ENCODE measurements at regions not wholly inside any gene's neighbourhood (a gene's known extent, or its start where the extent isn't known, plus 50 kb on each side); places are given as distances from the start of the nearest gene placed in this dataset.

DNA sequence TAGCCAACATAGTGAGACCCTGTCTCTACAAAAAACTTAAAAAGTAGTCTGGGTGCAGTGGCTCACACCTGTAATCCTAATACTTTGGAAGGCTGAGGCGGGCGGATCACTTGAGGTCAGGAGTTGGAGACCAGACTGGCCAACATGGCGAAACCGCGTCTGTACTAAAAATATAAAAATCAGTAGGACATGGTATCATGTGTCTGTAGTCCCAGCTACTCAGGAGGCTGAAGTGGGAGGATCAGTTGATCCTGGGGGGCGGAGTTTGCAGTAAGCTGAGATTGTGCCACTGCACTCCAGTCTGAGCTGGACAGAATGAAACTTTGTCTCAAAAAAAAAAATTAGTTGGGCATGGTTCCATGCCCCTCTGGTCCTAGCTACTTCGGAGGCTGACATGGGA lies 57.9 kb upstream of the MIER3 start:
- no TSS peak for BruUV-seq (replicated peaks)
- no CpG with 5 or more reads among the region's 7 CpGs for WGBS, 2 experiments (ENCODE audit: extremely low coverage in 2 of 2, insufficient read length in 1 of 2)
- Histone ChIP-seq H3K56ac (ENCODE audit: extremely low read depth, insufficient read depth, low read length) (no peak overlapping the region), H3K27ac (ENCODE audit: insufficient read depth, low read length) (no peak overlapping the region), H4K8ac (ENCODE audit: low read depth in 2 of 2, low read length in 2 of 2) (no peak overlapping the region), H4K91ac (ENCODE audit: insufficient read depth, low read depth, low read length) (no peak overlapping the region), H2AK5ac (ENCODE audit: low read depth, low read length) (no peak overlapping the region), H4K5ac (ENCODE audit: low read depth, low read length) (no peak overlapping the region), H3K14ac (replicated peaks; ENCODE audit: low read depth, low read length) (no peak overlapping the region), H3K27me3 (ENCODE audit: control insufficient read depth, insufficient read depth, low read length) (peaks cover 3% of the 10 kb centered on the region), H3K4me3 (ENCODE audit: insufficient read depth, low read depth, low read length) (no peak overlapping the region), H2BK20ac (ENCODE audit: low read depth, low read length) (no peak overlapping the region), H2AK9ac (replicated peaks; ENCODE audit: low read depth, low read length, poor library complexity) (no peak overlapping the region), H3K23ac (ENCODE audit: low read depth, low read length) (no peak overlapping the region), H3K9me3 (ENCODE audit: control insufficient read depth, insufficient read depth, low read length) (no peaks in the 10 kb centered on the region), H3K4ac (ENCODE audit: low read depth, low read length) (no peak overlapping the region), H2BK5ac (ENCODE audit: low read depth, low read length, poor library complexity, severe bottlenecking) (no peak overlapping the region), H3K79me1 (ENCODE audit: low read depth in 1 of 2, low read length in 2 of 2) (no peaks in the 10 kb centered on the region), H2AFZ (replicated peaks; ENCODE audit: low read length, poor library complexity) (no peak overlapping the region), H3K4me2 (ENCODE audit: low read depth, low read length) (no peak overlapping the region), H3K4me1 (ENCODE audit: control insufficient read depth, insufficient read depth, low read length) (no peaks in the 10 kb centered on the region), H4K20me1 (ENCODE audit: insufficient read depth, low read length) (no peaks in the 10 kb centered on the region), H2BK15ac (ENCODE audit: low read depth, low read length) (no peak overlapping the region), H3K18ac (ENCODE audit: low read depth, low read length) (no peak overlapping the region), H2BK120ac (ENCODE audit: low read depth, low read length) (no peak overlapping the region), H3K9ac (ENCODE audit: low read depth, low read length) (no peak overlapping the region), H3K36me3 (ENCODE audit: control insufficient read depth, insufficient read depth, low read length) (no peaks in the 10 kb centered on the region), H3K9me1 (ENCODE audit: insufficient read depth, low read length) (no peaks in the 10 kb centered on the region)
- ATAC-seq (ENCODE audit: low read depth), result no peak
- TF ChIP-seq MXI1 (IDR thresholded peaks at IDR 0.05; ENCODE audit: borderline replicate concordance, low read depth, low read length) (no peak), RCOR1 (IDR thresholded peaks at IDR 0.05; ENCODE audit: insufficient replicate concordance, low read length) (no peak), SMC3 (IDR thresholded peaks at IDR 0.05; ENCODE audit: low read depth, low read length) (no peak), RFX5 (IDR thresholded peaks at IDR 0.05; ENCODE audit: low read depth, low read length) (no peak), MAZ (IDR thresholded peaks at IDR 0.05; ENCODE audit: borderline replicate concordance, low read depth, low read length) (no peak), BHLHE40 (IDR thresholded peaks at IDR 0.05; ENCODE audit: low read depth, low read length) (no peak), MAFK (IDR thresholded peaks at IDR 0.05; ENCODE audit: low read depth, low read length) (no peak), CEBPB (IDR thresholded peaks at IDR 0.05; ENCODE audit: low read depth, low read length) (no peak), RAD21 (IDR thresholded peaks at IDR 0.05; ENCODE audit: low read length) (no peak), NFE2L2 (IDR thresholded peaks at IDR 0.05; ENCODE audit: low read depth, low read length) (no peak), CTCF (conservative IDR thresholded peaks at IDR 0.05; ENCODE audit: low read depth, low read length) (no peak), FOS (IDR thresholded peaks at IDR 0.05; ENCODE audit: low read depth, low read length) (no peak), POLR2A (IDR thresholded peaks at IDR 0.05; ENCODE audit: low read depth, low read length) (no peak), CHD1 (IDR thresholded peaks at IDR 0.05; ENCODE audit: low read depth, low read length) (no peak)
- TF ChIP-seq, protein P1, sequence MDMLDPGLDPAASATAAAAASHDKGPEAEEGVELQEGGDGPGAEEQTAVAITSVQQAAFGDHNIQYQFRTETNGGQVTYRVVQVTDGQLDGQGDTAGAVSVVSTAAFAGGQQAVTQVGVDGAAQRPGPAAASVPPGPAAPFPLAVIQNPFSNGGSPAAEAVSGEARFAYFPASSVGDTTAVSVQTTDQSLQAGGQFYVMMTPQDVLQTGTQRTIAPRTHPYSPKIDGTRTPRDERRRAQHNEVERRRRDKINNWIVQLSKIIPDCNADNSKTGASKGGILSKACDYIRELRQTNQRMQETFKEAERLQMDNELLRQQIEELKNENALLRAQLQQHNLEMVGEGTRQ (IDR thresholded peaks at IDR 0.05; ENCODE audit: low read depth, low read length), result no peak
- TF ChIP-seq, protein P2, sequence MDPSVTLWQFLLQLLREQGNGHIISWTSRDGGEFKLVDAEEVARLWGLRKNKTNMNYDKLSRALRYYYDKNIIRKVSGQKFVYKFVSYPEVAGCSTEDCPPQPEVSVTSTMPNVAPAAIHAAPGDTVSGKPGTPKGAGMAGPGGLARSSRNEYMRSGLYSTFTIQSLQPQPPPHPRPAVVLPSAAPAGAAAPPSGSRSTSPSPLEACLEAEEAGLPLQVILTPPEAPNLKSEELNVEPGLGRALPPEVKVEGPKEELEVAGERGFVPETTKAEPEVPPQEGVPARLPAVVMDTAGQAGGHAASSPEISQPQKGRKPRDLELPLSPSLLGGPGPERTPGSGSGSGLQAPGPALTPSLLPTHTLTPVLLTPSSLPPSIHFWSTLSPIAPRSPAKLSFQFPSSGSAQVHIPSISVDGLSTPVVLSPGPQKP (IDR thresholded peaks at IDR 0.05; ENCODE audit: borderline replicate concordance, low read depth, low read length), result no peak
- dilution Hi-C loops (cut with HindIII; ENCODE audit: low sequenced_read_pairs, unreplicated experiment), result no loop called here
- in situ Hi-C loops (cut with MboI; ENCODE audit: low sequenced_read_pairs), result no loop called here
- ChIA-PET POLR2A (ENCODE audit: unreplicated experiment) (no interaction called here), CTCF (no interaction called here)
- intact Hi-C loops (cut with micrococcal nuclease), result no loop called here
- DNase-seq, result no peak

Measured in IMR-90 (cell line).